Aorta (tissue), 5 donors: ENCODE measurements at regions not wholly inside any gene's neighbourhood (a gene's known extent, or its start where the extent isn't known, plus 50 kb on each side); places are given as distances from the start of the nearest gene placed in this dataset.

ENCODE experiments used
- ATAC-seq: fragments of 200-7000 bp; cut with Tn5 transposase; one replicate; pipeline ENCODE4 v1.9.1; 2022; ENCODE audit warnings: moderate library complexity; ENCODE audit not compliant: low FRiP score
- DNase-seq, 2 donors: peaks; one replicate each; pipeline ENCODE4 v3.0.0-alpha.2; 2020
- H3K27ac ChIP-seq, 2 donors: one replicate each; pipeline ENCODE4 v1.5.1; 2013; ENCODE audit warnings: low read length in 2 of 2, mild to moderate bottlenecking in 2 of 2, moderate library complexity in 2 of 2, control low read depth in 1 of 2, inconsistent platforms in 1 of 2, low read depth in 1 of 2
- H3K27me3 ChIP-seq, 2 donors: one replicate each; pipeline ENCODE4 v1.6.1; 2013; ENCODE audit warnings: control low read depth in 1 of 2, low read length in 1 of 2, mild to moderate bottlenecking in 1 of 2, moderate library complexity in 1 of 2; ENCODE audit not compliant: insufficient read depth in 2 of 2, control insufficient read depth in 1 of 2
- H3K36me3 ChIP-seq, 2 donors: one replicate each; pipeline ENCODE4 v1.6.1; 2013; ENCODE audit warnings: control low read depth in 1 of 2, low read length in 1 of 2, mild to moderate bottlenecking in 1 of 2; ENCODE audit not compliant: insufficient read depth in 2 of 2, control insufficient read depth in 1 of 2
- H3K4me1 ChIP-seq, 2 donors: one replicate each; pipeline ENCODE4 v1.6.1; 2013; ENCODE audit warnings: low read length in 2 of 2, control low read depth in 1 of 2, mild to moderate bottlenecking in 1 of 2, moderate library complexity in 1 of 2; ENCODE audit not compliant: insufficient read depth in 2 of 2, control insufficient read depth in 1 of 2
- H3K4me3 ChIP-seq, 2 donors: one replicate each; pipeline ENCODE4 v1.5.1; 2013; ENCODE audit warnings: low read length in 2 of 2, control low read depth in 1 of 2, mild to moderate bottlenecking in 1 of 2
- H3K9me3 ChIP-seq: one replicate; pipeline ENCODE4 v1.6.1; 2013; ENCODE audit warnings: mild to moderate bottlenecking, low read length; ENCODE audit not compliant: control insufficient read depth
- WGBS, 2 donors: extraction: QIAGEN DNeasy Blood & Tissue Kit; methylation state at CpG; one replicate each; pipeline ENCODE4 v1.1.7; 2013; 5-methylcytosine and 5-hydroxymethylcytosine counted together
- intact Hi-C, 2 donors: fragments of 100-400 bp; cut with DNase I; formaldehyde crosslinking; loops; one replicate each; pipeline versions ENCODE4 v1.14.2 to v1.15.0; 2022
- donor health status: healthy with polysubstance abuse.
- donor health status: Bipolar disorder and iron deficiency.
- donor health status: DM: no; HTN: no; CAD: no.
- donor health status: DM: no; HTN: no; CAD: no.
- donor health status: DM: yes; HTN: yes; CAD: no.

GRCh38 chr2:8457092-8457481 is 224.8 kb upstream of the ID2 start:
- intact Hi-C loops, result no loop called here
- Histone ChIP-seq H3K9me3 (no peaks in the 10 kb centered on the region), H3K27me3 (no peaks in the 10 kb centered on the region), H3K27ac (no peak overlapping the region), H3K4me1 (no peaks in the 10 kb centered on the region), H3K4me3 (no peak overlapping the region), H3K36me3 (no peaks in the 10 kb centered on the region)
- DNase-seq (no peak), ATAC-seq (no peak)
- 15 to 31% methylated on average over 29 to 41 of the region's 41 CpGs for WGBS, 2 donors

DNA sequence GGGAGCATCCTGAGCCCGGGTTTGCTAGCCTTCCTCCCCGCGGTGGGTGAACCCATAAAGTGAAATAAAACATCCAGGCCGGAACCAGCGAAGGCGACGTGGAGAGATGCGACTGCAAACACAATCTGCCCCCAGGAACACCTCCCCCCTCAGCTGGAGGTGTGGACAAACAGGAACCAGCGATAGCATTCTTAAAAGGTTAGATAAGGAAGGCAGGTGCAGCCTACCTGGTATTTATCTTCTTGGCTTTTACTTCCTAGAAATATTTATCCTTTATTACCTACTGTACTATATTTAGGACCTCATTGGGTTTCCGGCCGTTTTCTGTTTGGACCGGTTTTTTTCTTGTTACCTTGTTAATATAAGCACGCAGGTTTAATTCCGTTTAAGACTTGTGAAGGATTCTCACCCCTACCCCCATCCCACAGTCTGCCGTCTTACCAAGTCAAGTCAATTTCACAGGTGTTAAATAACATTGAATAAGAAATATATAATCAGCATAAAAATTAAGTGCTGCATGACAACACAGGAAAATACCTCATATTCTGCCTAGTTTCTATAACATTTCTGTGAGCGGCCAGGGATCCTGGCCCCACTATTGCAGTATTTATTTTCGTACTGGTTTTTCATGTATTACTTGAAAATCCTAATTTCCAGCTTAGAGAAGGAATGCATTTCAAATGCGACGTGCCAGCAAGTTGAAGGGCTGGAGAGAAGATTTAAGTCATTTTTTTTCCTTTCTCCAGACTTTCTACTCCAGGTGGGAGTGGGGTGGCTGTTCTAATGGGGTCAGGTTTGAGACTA is 224.0 kb upstream of the ID2 start:
- H3K36me3 ChIP-seq, result no peaks in the 10 kb centered on the region
- no peaks in the 10 kb centered on the region for H3K27me3 ChIP-seq
- H3K9me3 ChIP-seq, result no peaks in the 10 kb centered on the region
- intact Hi-C loops, result no loop called here
- no peak overlapping the region for H3K27ac ChIP-seq
- no peak for DNase-seq
- no peaks in the 10 kb centered on the region for H3K4me1 ChIP-seq
- ATAC-seq, result no peak
- no peak overlapping the region for H3K4me3 ChIP-seq
- WGBS, 2 donors, result 78 to 85% methylated on average over 19 of the region's 19 CpGs

DNA sequence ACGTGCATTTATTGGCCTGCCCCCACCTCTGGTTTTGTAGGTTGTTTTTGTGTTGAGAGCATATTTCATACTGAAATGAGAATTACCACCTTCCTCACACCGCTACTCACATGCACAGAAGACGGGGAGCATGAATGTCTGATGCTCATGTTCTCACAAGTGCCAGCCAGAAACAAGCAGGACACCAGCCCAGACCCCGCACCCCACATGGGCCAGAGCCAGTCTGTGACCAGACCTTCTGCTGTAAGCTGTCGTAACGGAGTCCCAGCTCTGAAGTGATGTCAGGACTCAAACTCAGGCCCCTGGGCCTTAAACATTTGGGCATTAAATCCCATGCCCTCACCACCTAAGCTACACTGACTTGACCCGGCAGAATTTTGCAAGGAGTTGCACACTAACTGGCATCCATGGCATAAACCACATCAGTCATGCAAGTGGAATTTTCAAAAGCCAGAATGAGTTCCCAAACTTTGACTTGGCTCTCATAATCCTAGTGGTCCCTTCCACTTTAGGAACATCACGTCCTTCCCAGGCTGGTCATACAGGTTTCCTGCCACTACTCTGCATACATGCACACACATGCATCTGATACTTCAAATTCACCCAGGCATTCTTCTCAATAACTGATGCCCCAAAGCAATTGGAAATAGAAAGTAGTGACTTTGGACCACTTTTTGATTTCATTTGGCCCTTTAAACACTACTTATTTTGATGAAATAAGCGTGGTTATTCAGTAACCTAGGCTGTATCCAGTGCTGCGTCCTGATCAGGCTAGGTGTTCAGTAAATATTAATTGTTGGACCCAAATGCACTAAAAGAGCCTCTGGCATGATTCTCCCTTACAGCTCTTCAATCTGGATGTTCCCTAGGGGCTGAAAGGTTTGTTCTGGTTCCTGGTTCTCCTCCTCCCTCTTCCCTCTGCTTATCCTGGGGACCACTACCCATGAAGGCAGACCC is 223.1 kb upstream of the ID2 start:
- no peaks in the 10 kb centered on the region for H3K36me3 ChIP-seq
- no peaks in the 10 kb centered on the region for H3K4me1 ChIP-seq
- H3K4me3 ChIP-seq, result no peak overlapping the region
- ATAC-seq (no peak), DNase-seq (no peak)
- no peak overlapping the region for H3K27ac ChIP-seq
- WGBS, 2 donors, result 73 to 82% methylated on average over 10 of the region's 10 CpGs
- H3K9me3 ChIP-seq, result no peaks in the 10 kb centered on the region
- H3K27me3 ChIP-seq, result no peaks in the 10 kb centered on the region
- intact Hi-C loops, result no loop called here

DNA sequence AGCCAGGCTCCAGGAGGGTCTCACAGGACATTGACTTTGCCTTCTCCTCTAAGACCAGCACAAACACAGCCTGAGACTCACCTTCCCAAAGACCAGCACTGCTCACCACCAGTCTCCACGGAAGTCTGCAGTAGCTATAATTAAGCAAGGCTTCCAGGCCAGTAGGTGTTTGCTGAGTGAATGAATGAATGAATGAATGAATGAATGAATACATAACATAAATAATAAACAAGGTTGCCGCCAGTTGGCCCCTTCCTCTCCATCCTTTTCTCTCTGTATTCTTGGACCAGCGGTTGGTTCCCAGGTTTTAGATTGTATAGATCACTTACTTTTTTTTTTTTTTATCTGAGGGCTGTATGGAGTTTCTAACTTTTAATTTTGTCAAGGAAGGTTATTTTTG is 222.4 kb upstream of the ID2 start:
- H3K27ac ChIP-seq, result no peak overlapping the region
- intact Hi-C loops, result no loop called here
- ATAC-seq (no peak), DNase-seq (no peak)
- no peaks in the 10 kb centered on the region for H3K36me3 ChIP-seq
- H3K9me3 ChIP-seq, result no peaks in the 10 kb centered on the region
- no peak overlapping the region for H3K4me3 ChIP-seq
- WGBS, 2 donors, result 97 to 100% methylated on average over 3 of the region's 3 CpGs
- no peaks in the 10 kb centered on the region for H3K4me1 ChIP-seq
- no peaks in the 10 kb centered on the region for H3K27me3 ChIP-seq

- H3K4me3 ChIP-seq, result no peak overlapping the region
- DNase-seq (no peak), ATAC-seq (no peak)
- H3K9me3 ChIP-seq, result no peaks in the 10 kb centered on the region
- intact Hi-C loops, result no loop called here
- H3K4me1 ChIP-seq, result no peaks in the 10 kb centered on the region
- 96% methylated on average over 1 of the region's 1 CpG for WGBS, 2 donors
- no peak overlapping the region for H3K27ac ChIP-seq
- H3K36me3 ChIP-seq, result no peaks in the 10 kb centered on the region
- no peaks in the 10 kb centered on the region for H3K27me3 ChIP-seq
Observed at GRCh38 chr2:8461341-8461740, 220.5 kb upstream of the ID2 start.

DNA sequence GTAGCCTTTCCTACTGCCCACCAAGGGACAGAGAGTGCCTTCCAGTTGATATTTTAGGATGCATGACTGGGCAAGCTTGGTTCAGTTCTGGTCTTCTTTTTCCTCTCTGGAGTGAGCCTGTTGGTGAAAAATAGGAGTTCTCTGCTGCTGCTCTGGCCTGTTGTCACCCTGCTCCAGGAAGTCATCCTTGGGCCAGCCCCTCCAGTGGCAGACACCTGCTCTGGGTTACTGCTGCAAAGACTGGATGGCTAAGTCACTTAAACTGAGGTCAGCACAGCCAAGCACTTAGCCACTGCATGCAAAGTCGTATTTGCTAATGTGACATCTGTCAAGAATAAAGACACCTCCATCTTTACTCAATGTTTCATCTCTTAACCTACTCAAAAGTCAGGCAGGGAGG is 219.6 kb upstream of the ID2 start:
- no peaks in the 10 kb centered on the region for H3K27me3 ChIP-seq
- 94 to 100% methylated on average over 1 of the region's 1 CpG for WGBS, 2 donors
- DNase-seq (no peak), ATAC-seq (no peak)
- no peak overlapping the region for H3K4me3 ChIP-seq
- intact Hi-C loops, result no loop called here
- H3K27ac ChIP-seq, result no peak overlapping the region
- H3K4me1 ChIP-seq, result no peaks in the 10 kb centered on the region
- H3K36me3 ChIP-seq, result no peaks in the 10 kb centered on the region
- H3K9me3 ChIP-seq, result no peaks in the 10 kb centered on the region

GRCh38 chr2:8462899-8463648 is 218.8 kb upstream of the ID2 start:
- Histone ChIP-seq H3K27ac (no peak overlapping the region), H3K4me3 (no peak overlapping the region), H3K4me1 (no peaks in the 10 kb centered on the region), H3K27me3 (no peaks in the 10 kb centered on the region), H3K36me3 (no peaks in the 10 kb centered on the region), H3K9me3 (no peaks in the 10 kb centered on the region)
- intact Hi-C loops, result no loop called here
- WGBS, 2 donors, result 48 to 56% methylated on average over 18 of the region's 18 CpGs
- DNase-seq, result no peak
- ATAC-seq, result no peak

- 93 to 97% methylated on average over 3 of the region's 3 CpGs for WGBS, 2 donors
- no peak for DNase-seq
- no peak overlapping the region for H3K4me3 ChIP-seq
- no peaks in the 10 kb centered on the region for H3K4me1 ChIP-seq
- no peaks in the 10 kb centered on the region for H3K27me3 ChIP-seq
- H3K36me3 ChIP-seq, result no peaks in the 10 kb centered on the region
- H3K27ac ChIP-seq, result no peak overlapping the region
- ATAC-seq, result no peak
- H3K9me3 ChIP-seq, result no peaks in the 10 kb centered on the region
- intact Hi-C loops, result no loop called here
Observed at GRCh38 chr2:8465560-8465959, 216.3 kb upstream of the ID2 start.
